ENCODE measurements at regions not wholly inside any gene's neighbourhood (a gene's known extent, or its start where the extent isn't known, plus 50 kb on each side); places are given as distances from the start of the nearest gene placed in this dataset.

DNA sequence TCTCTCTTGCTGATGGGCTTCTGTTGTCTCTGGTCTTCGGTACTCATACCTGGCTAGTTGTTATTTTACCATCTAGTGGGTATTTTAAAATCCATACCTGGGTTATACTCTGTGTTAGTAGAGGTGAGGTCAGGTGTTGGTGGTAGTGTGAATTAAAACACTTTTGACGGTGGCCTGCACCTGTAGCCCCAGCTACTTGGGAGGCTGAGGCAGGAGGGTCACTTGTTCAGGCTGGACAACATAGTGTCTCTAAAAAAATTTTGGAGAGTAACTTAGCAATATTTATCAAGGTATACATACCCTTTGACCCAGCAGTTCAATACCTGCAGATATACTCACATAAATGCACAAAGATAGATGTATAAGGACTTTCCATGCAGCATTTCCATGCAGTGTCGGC is 55.4 kb downstream of the GSX1 start:
- DNase-seq (ENCODE audit: low spot score), result no peak

DNA sequence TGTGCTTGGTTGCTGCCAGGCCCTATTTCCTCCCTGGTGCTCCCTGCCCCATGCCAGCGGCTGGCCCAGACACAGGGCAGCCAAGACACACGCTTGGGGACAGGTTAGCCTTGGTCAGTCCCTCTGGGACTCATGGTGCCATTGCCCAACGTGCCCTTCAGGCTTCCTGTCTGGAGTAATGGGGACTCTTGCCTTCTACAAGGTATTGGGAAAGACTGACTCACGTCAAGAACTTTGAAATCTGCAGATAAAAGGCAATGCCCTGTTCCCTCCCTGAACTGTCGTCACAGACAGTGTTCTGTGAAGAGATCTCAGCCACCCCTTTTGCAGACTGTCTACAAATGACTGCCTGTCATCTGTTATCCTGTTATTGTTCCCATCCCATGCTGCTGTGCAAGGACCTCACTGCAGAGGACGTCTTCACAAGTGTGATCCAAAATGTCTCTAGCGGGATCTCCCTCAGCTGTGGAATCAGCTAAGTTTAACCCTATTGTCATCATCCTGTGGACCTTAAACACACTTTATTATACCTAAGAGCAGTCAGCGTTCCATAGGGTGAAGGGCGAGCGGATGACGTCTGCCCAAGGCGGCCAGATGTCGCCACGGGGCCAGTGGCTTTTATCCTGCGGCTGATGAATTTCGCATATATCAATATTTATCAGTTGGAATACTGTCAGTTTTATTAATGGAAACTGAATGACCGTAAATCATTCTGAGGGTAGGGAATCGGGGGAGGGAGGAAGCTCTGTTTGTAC is 59.0 kb downstream of the GSX1 start:
- no peak for DNase-seq (ENCODE audit: low spot score)

DNA sequence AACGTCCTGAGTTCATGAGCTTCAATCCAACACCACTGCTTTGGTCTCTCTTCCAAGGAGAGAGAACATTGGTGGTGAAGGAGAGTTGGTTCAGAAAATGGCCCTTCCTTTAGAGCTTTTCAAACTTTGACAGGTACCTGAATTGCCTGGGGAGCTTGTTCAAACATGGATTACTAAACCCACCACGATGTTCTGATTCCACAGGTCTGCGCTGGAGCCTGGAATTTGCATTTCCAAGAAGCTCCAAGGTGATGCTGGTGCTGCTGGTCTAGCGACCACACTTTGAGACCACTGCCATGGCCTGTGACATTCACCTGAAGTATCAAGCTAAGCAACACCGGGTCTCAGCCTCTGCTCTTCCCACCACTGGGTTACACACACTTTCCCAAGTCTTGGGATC is 60.2 kb downstream of the GSX1 start:
- DNase-seq (ENCODE audit: low spot score), result no peak

DNA sequence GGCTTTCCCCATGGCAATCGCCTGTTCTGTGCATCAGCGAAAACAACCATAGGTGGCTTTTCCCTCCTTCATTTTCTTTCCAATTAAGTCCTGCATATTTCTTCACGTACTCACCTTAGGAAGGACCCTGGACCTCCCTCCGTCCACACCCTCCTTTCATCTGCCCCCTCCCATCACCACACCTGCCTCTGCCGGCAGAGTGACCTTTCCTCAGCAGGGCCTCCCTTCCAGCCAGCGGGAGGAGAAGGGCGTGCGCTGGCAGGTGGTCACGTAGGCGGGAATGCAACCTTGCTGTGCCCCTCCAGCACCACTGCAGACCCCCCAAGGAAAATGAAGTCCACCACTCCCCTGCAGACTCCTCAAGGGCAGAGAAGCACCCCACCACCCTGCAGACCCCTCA is 61.1 kb downstream of the GSX1 start:
- DNase-seq (ENCODE audit: low spot score), result no peak

DNA sequence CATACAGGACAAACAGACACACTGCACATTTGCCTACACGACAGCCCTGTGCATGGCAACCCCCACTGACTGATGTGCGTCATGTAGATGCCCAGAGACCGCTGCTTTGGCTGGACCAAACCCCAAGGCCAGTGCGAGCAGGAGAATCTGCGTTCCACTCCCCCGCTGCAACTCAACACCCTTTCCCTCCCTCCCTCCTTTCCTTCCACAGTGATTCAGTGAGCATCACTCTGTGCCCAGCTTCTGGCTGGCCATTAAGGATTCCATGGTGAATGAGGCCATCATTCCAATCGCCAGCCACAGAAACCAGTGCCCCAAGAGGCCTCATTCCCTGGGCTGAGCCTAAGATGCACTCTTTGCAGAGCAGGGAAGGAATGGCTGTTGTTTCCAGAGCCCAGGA is 61.6 kb downstream of the GSX1 start:
- DNase-seq (ENCODE audit: low spot score), result no peak

DNA sequence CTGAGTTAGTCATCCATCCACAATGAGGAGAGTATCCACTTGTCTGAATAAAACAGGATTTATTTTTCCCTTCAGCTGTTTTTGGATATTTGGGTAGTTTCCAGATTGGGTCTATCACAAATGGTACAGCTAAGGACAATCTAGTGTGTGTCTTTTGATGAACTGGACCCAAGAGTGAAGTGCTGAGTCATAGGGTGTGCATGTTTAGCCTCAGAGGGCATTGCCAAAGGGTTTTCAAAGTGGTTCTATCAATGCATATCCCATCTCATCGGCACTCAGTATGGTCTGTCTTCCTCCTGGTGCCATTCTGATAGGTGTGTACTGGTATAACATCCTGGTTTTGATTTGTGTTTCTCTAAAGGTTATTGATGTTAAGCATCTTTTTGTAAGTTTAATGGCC is 62.3 kb downstream of the GSX1 start:
- DNase-seq (ENCODE audit: low spot score), result no peak

DNA sequence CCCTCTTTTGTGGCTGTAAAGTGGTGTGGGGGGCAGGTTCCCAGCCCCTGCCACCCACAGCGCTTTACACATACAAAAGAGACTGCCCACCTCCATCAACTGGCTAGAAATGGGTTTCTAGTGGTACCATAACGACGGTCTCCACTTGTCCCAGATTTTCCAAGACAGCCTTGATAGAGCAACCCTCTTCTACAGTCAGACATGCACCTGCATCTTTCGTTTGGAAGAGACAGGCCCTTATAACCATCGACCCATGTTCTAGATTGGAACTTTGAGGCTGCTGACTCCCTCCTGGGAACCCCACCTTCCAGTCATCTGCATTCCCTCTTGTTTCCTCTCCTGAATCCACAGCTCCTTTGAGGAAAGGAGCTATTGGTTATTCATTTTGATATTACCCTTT is 63.1 kb downstream of the GSX1 start:
- DNase-seq (ENCODE audit: low spot score), result no peak

DNA sequence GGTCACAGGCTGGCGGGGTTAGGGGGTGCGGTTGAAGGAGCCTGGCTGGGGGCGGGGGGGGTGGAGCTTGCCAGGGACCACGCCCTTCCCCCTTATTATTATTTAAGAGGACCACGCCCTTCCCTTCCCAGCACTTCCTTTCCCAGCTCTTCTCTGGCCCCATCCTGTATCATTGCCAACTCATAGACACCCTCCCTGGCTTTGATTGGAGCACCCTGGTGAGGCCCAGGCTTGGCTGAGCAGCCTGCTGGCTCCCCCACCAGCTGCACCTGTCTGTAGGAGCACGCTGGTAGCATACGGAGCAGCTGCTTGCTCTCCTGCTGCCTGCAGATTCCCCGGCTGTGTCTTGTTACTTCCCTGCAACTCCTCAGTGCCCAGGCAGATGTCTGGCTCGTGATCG is 62.5 kb upstream of the PDX1 start:
- DNase-seq (ENCODE audit: low spot score), result no peak

DNA sequence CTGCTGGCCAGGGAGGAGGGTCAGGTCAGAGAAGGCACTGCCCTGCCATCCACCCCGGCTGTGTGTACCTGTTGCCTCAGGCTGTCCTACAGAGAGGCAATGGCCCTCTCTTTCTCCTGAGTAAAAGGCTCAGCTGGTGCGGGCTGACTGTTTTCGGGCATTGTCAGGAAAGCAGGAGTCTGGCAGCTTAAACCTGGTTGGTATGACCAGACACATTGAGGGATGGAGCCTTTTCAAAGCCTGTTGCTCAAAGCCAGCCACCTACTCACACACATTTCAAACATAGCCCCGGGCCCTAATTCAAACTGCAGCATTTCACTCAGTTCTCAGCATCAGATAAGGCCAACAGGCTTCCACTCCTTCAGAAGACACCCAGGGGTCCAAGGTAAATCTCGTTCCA is 61.8 kb upstream of the PDX1 start:
- no peak for DNase-seq (ENCODE audit: low spot score)

DNA sequence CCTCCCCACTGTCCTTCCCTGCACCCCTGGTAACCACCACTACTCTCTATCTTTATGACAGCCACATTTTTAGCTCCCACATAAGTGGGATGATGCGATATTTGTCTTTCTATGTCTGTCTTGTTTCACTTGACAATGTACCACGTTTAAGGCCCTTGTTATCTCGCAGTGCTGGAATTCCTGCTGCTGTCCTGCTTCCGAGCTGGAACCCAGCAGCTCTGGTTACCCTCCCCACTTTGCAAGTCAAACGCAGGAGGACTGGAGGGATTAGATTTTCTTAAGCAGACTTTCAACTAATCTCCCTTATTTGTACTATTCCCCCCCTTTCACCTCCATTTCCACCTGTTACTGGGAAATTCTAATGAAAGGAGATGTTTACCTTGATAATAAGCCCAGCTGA is 59.1 kb upstream of the PDX1 start:
- DNase-seq (ENCODE audit: low spot score), result no peak

DNA sequence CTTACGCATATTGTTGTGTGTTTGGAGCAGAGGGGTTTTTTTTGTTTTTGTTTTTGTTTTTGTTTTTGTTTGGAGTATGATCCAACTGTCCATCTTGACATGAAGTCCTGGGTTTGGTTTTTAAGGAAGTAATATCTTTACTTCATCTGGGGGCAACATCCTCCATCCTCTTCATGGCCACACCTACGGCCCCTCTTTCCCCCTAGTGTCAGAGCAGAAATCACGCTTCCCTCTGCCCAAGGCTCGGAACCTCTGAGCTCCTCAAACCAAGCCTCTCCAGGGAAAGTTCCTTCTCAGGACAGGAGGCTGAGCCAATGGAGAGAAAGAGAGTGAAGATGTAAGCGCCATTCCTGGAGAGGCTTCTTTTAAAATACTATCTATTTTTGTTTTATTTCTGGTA is 58.6 kb upstream of the PDX1 start:
- DNase-seq (ENCODE audit: low spot score), result no peak

DNA sequence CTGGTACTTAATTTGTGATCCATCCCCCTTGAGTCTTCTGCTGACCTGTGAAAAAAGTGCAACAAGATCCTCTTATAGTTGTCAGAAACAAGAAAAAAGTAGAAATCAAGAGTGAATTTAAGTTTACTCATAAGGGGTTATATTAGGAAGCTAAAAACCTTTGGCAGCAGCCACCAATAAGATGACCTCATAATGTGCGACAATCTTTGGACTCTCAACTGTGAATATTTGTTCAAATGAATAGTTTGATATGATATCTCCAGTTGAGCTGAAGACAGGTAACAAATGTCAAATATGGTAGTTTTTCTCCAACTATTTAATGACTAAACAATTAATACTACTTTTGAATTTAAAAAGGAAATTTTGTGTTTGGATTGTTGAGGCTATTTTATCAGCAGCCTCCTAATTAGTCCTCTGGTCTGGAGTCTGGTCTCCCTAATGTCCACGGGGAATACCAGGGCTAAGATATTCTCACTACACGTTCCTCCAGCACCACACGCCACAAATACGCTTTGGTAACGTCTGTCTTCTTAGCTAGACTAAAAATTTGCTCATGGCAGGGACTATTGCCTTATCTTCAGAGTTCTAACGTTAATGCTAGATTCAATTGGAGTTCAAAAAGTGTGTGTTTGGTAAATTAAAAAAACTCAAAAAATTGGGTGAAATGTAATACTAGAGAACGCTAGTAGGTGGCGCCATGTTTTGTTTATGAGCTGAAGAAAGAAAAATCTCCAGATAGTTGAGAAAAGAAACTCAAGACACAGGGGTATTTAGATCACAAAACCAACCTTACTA is 51.0 kb upstream of the PDX1 start:
- DNase-seq (ENCODE audit: low spot score), result peak; percentile 36

DNA sequence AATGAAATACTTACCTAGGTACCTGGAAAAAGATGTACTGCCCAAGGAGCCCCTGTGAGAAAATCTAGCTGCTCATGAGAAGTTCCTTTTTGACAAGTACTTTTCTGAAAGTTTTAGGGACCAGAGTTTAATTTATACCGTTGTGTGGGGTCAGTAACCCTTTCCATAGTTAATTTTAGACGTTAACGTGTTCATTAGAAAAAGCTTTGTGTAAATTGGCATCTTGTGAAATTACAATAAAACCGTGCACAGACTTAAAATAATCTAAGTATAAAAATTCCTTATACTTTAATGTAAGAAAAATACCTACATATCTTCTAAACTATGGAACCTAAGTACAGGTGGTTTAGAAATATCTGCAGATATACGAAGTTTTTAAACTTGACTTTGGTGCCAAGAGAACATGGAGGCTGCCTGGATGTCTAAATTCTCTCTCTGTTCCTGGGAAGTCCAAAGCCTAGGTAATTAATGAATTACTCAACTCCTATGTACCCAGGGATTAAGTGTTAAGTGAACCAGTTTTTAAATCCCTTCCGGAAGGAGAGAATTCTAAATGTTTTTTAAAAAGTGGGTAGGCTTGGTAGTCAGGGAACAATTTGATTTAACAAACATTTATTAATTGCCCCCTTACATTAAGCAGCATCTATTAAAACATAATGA is 50.2 kb upstream of the PDX1 start:
- no peak for DNase-seq (ENCODE audit: low spot score)

All from RKO (cell line).